GM20000 (cell line): ENCODE measurements at regions not wholly inside any gene's neighbourhood (a gene's known extent, or its start where the extent isn't known, plus 50 kb on each side); places are given as distances from the start of the nearest gene placed in this dataset.

Experiments used
- DNase-seq: peaks from one replicate; pipeline ENCODE4 v3.0.0; 2012; ENCODE audit warnings: low spot score
- CTCF ChIP-seq: IDR thresholded peaks from 2 replicates; pipeline ENCODE4 v1.5.1; 2012; ENCODE audit warnings: mild to moderate bottlenecking, control low read depth; ENCODE audit errors: extremely low read depth, missing control alignments

GRCh38 chr1:34346128-34346527 is 169.4 kb downstream of the C1orf94 start:
- TF ChIP-seq CTCF, result no peak
- DNase-seq, result no peak

- no peak for TF ChIP-seq CTCF
- no peak for DNase-seq
Measured at GRCh38 chr1:34353409-34353808, 176.7 kb downstream of the C1orf94 start.

GRCh38 chr1:34354367-34354766 is 177.7 kb downstream of the C1orf94 start:
- DNase-seq, result no peak
- peak; percentile 4 for TF ChIP-seq CTCF

- DNase-seq, result no peak
- no peak for TF ChIP-seq CTCF
Measured at GRCh38 chr1:34356853-34357252, 180.1 kb downstream of the C1orf94 start.

GRCh38 chr1:34358636-34359035 is 181.9 kb downstream of the C1orf94 start:
- no peak for DNase-seq
- TF ChIP-seq CTCF, result no peak

GRCh38 chr1:34359411-34359810 is 182.7 kb downstream of the C1orf94 start:
- DNase-seq, result no peak
- no peak for TF ChIP-seq CTCF

- TF ChIP-seq CTCF, result no peak
- peak; percentile 22 for DNase-seq
Measured at GRCh38 chr1:34360574-34360973, 183.9 kb downstream of the C1orf94 start.
